Ovary (tissue), 3 donors: ENCODE measurements at regions not wholly inside any gene's neighbourhood (a gene's known extent, or its start where the extent isn't known, plus 50 kb on each side); places are given as distances from the start of the nearest gene placed in this dataset.

Experiments used
- EP300 ChIP-seq: sonication (generic); formaldehyde crosslinking; IDR thresholded peaks from one replicate; pipeline ENCODE4 v1.6.1; 2017; ENCODE audit warnings: antibody characterized with exemption
- POLR2A ChIP-seq: fragments of 450-650 bp; IDR thresholded peaks from one replicate; pipeline ENCODE4 v1.6.1; 2017; ENCODE audit warnings: antibody characterized with exemption, mild to moderate bottlenecking, moderate library complexity
- TF ChIP-seq, protein P1 (sequence below), 3 donors: fragments of 450-650 bp in 2 of 3; fragments of 200-600 bp in 1 of 3; IDR thresholded peaks; one replicate each; pipeline versions ENCODE4 v1.5.1 to v1.8.0; 2016 to 2022; ENCODE audit warnings: antibody characterized with exemption in 3 of 3, mild to moderate bottlenecking in 1 of 3
- donor health status: DM: no; HTN: no; CAD: no.

DNA sequence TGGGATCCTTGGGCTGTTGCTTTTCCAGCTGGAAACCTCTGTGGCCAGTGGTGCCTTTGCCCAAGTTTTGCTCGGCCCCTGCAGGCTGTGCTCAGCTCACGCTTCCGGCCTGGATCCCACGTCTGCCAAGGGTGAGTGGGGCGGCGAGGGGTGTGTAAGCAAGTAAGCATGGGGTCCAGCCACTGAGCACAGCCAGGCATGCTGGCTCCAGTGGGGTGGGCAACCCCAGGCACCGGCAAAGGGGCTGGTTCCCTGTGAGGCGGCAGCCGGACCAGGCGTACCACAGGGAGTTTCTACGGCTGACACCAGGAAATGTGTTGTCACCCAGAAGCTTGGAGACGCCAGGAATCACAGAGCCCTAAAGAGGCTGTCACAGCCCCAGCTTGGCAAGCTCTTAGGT lies 393.4 kb upstream of the CCDC196 start:
- TF ChIP-seq, protein P1, sequence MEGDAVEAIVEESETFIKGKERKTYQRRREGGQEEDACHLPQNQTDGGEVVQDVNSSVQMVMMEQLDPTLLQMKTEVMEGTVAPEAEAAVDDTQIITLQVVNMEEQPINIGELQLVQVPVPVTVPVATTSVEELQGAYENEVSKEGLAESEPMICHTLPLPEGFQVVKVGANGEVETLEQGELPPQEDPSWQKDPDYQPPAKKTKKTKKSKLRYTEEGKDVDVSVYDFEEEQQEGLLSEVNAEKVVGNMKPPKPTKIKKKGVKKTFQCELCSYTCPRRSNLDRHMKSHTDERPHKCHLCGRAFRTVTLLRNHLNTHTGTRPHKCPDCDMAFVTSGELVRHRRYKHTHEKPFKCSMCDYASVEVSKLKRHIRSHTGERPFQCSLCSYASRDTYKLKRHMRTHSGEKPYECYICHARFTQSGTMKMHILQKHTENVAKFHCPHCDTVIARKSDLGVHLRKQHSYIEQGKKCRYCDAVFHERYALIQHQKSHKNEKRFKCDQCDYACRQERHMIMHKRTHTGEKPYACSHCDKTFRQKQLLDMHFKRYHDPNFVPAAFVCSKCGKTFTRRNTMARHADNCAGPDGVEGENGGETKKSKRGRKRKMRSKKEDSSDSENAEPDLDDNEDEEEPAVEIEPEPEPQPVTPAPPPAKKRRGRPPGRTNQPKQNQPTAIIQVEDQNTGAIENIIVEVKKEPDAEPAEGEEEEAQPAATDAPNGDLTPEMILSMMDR (IDR thresholded peaks at IDR 0.05) = no peak
- TF ChIP-seq EP300 = no peak
- TF ChIP-seq POLR2A = no peak
